ENCODE measurements at regions not wholly inside any gene's neighbourhood (a gene's known extent, or its start where the extent isn't known, plus 50 kb on each side); places are given as distances from the start of the nearest gene placed in this dataset.

DNA sequence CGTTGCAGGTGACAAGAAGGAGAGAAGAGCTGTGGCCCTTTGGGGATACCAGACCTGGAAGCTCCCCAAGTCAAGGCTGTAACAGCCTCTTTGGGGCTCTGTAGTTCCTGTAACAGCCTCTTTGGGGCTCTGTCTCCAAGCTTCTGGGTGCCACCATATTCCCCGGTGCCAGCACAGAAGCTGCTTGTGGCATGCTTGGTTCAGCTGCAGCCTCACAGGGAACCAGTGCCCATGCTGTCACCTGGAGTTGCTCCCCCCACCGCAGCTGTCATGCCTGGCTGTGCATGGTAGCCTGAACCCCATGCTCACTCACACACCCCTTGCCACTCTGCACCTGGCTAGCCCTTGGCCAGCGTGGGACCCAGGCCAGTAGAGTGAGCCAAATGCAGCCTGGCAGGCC, 109.1 kb downstream of the ELAPOR2 start:
- 0 out of 2 replicates have a peak overlapping the region, but pooled peaks have one; percentile 11 for H3K9ac ChIP-seq (ENCODE audit: low read length)
- peak; percentile 18 for TF ChIP-seq CTCF (IDR thresholded peaks at IDR 0.05; ENCODE audit: insufficient read depth, low read length, poor library complexity, severe bottlenecking)
- TF ChIP-seq EZH2phosphoT487 (conservative IDR thresholded peaks at IDR 0.05; ENCODE audit: low read length): no peak
- H3K27me3 ChIP-seq (ENCODE audit: low read length): no peaks in the 10 kb centered on the region
- H3K27ac ChIP-seq (ENCODE audit: low read depth, low read length): peak overlapping the region; percentile 80
- H3K36me3 ChIP-seq (ENCODE audit: low read length): no peaks in the 10 kb centered on the region
- peak overlapping the region; percentile 55 for H3K4me2 ChIP-seq (ENCODE audit: low read depth, low read length, poor library complexity, severe bottlenecking)
- no peak overlapping the region for H3K4me3 ChIP-seq (ENCODE audit: insufficient read depth, low read length, poor library complexity, severe bottlenecking)
- H3K9me2 ChIP-seq (replicated peaks; ENCODE audit: insufficient read depth, low read length): no peaks in the 10 kb centered on the region
- H2AFZ ChIP-seq (ENCODE audit: low read depth, low read length, severe bottlenecking): no peak overlapping the region
- H3F3A ChIP-seq (ENCODE audit: insufficient read depth): 0 out of 2 replicates have a peak, but pooled peaks cover 10% of the 10 kb centered on the region
- H3K79me2 ChIP-seq (ENCODE audit: insufficient read depth, low read length): no peaks in the 10 kb centered on the region
- H3K9me3 ChIP-seq (ENCODE audit: insufficient read depth, low read length): no peaks in the 10 kb centered on the region
- no peaks in the 10 kb centered on the region for H4K20me1 ChIP-seq (ENCODE audit: low read depth, low read length)

DNA sequence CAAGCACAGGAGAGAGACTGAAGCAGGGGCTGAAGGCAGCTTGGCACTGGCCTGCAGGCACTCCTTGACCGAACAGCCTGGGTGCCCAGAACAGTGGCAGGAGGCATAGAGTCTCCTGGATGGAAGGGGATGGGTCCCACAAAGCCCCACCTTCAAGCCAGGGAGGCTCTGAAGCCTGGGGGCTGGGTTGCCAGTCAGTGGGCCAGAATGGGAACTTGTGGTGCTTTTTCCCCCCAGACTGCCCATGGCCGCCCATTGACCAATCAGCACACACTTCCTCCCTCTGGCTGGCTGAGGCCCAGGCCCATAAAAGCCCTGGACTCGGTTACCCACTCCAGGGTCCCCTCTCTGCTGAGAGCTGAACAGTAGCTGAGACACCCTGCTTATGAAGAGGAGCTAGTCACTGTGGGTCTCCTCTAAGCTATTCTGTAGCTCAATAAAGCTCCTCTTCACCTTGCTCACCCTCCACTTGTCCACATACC, 109.6 kb downstream of the ELAPOR2 start:
- Histone ChIP-seq H3K27ac (ENCODE audit: low read depth, low read length) (peak overlapping the region; percentile 80), H3K27me3 (ENCODE audit: low read length) (no peaks in the 10 kb centered on the region), H3K9me2 (replicated peaks; ENCODE audit: insufficient read depth, low read length) (no peaks in the 10 kb centered on the region), H3K4me3 (ENCODE audit: insufficient read depth, low read length, poor library complexity, severe bottlenecking) (no peak overlapping the region), H3K9ac (ENCODE audit: low read length) (peak overlapping the region; percentile 11; the same call in 1 of the 2 replicates), H4K20me1 (ENCODE audit: low read depth, low read length) (no peaks in the 10 kb centered on the region), H3K36me3 (ENCODE audit: low read length) (no peaks in the 10 kb centered on the region), H2AFZ (ENCODE audit: low read depth, low read length, severe bottlenecking) (no peak overlapping the region), H3F3A (ENCODE audit: insufficient read depth) (0 out of 2 replicates have a peak, but pooled peaks cover 10% of the 10 kb centered on the region), H3K9me3 (ENCODE audit: insufficient read depth, low read length) (no peaks in the 10 kb centered on the region), H3K4me2 (ENCODE audit: low read depth, low read length, poor library complexity, severe bottlenecking) (peak overlapping the region; percentile 55), H3K79me2 (ENCODE audit: insufficient read depth, low read length) (no peaks in the 10 kb centered on the region)
- TF ChIP-seq EZH2phosphoT487 (conservative IDR thresholded peaks at IDR 0.05; ENCODE audit: low read length): no peak
- no peak for TF ChIP-seq CTCF (IDR thresholded peaks at IDR 0.05; ENCODE audit: insufficient read depth, low read length, poor library complexity, severe bottlenecking)

- Histone ChIP-seq H4K20me1 (ENCODE audit: low read depth, low read length) (no peaks in the 10 kb centered on the region), H3K79me2 (ENCODE audit: insufficient read depth, low read length) (no peaks in the 10 kb centered on the region), H3K9me3 (ENCODE audit: insufficient read depth, low read length) (no peaks in the 10 kb centered on the region), H3K9ac (ENCODE audit: low read length) (peak overlapping the region; percentile 11; the same call in 1 of the 2 replicates), H3K27ac (ENCODE audit: low read depth, low read length) (peak overlapping the region; percentile 80), H3K4me2 (ENCODE audit: low read depth, low read length, poor library complexity, severe bottlenecking) (peak overlapping the region; percentile 55), H2AFZ (ENCODE audit: low read depth, low read length, severe bottlenecking) (no peak overlapping the region), H3F3A (ENCODE audit: insufficient read depth) (0 out of 2 replicates have a peak, but pooled peaks cover 10% of the 10 kb centered on the region), H3K4me3 (ENCODE audit: insufficient read depth, low read length, poor library complexity, severe bottlenecking) (peak overlapping the region; percentile 14), H3K27me3 (ENCODE audit: low read length) (no peaks in the 10 kb centered on the region), H3K36me3 (ENCODE audit: low read length) (0 out of 2 replicates have a peak, but pooled peaks cover 3% of the 10 kb centered on the region), H3K9me2 (replicated peaks; ENCODE audit: insufficient read depth, low read length) (no peaks in the 10 kb centered on the region)
- no peak for TF ChIP-seq EZH2phosphoT487 (conservative IDR thresholded peaks at IDR 0.05; ENCODE audit: low read length)
- TF ChIP-seq CTCF (IDR thresholded peaks at IDR 0.05; ENCODE audit: insufficient read depth, low read length, poor library complexity, severe bottlenecking): no peak
Measured at GRCh38 chr7:86949052-86949778, 110.2 kb downstream of the ELAPOR2 start.
